ENCODE measurements at regions not wholly inside any gene's neighbourhood (a gene's known extent, or its start where the extent isn't known, plus 50 kb on each side); places are given as distances from the start of the nearest gene placed in this dataset.
A peak's percentile ranks its signal among the peaks of the same experiment; 100 is the strongest.

GRCh38 chr13:68030152-68030809, 800.1 kb upstream of the PCDH9 start:
- Histone ChIP-seq H3K4me1 (ENCODE audit: insufficient read depth, low read length) (no peaks in the 10 kb centered on the region; the same call in 1 of the 2 replicates), H3K9ac (ENCODE audit: low read depth, low read length) (no peak overlapping the region), H3K27ac (ENCODE audit: low read length) (no peak overlapping the region), H3K4me3 (ENCODE audit: low read length) (no peak overlapping the region), H3K36me3 (ENCODE audit: insufficient read depth, low read depth, low read length) (no peaks in the 10 kb centered on the region), H3K9me3 (ENCODE audit: insufficient read depth, low read depth, low read length) (no peaks in the 10 kb centered on the region), H3K27me3 (ENCODE audit: insufficient read depth, low read length) (no peaks in the 10 kb centered on the region)

- Histone ChIP-seq H3K4me3 (ENCODE audit: low read length) (no peak overlapping the region), H3K27ac (ENCODE audit: low read length) (no peak overlapping the region), H3K36me3 (ENCODE audit: insufficient read depth, low read depth, low read length) (no peaks in the 10 kb centered on the region), H3K9me3 (ENCODE audit: insufficient read depth, low read depth, low read length) (no peaks in the 10 kb centered on the region), H3K4me1 (ENCODE audit: insufficient read depth, low read length) (peaks cover 8% of the 10 kb centered on the region; the same call in 1 of the 2 replicates), H3K9ac (ENCODE audit: low read depth, low read length) (no peak overlapping the region), H3K27me3 (ENCODE audit: insufficient read depth, low read length) (no peaks in the 10 kb centered on the region)
Observed at GRCh38 chr13:68028701-68029100, 798.6 kb upstream of the PCDH9 start.

GRCh38 chr13:68027306-68027705, 797.2 kb upstream of the PCDH9 start:
- H3K4me1 ChIP-seq (ENCODE audit: insufficient read depth, low read length), result peaks cover 15% of the 10 kb centered on the region; the same call in 1 of the 2 replicates
- H3K9ac ChIP-seq (ENCODE audit: low read depth, low read length), result no peak overlapping the region
- no peaks in the 10 kb centered on the region; the same call in 1 of the 2 replicates for H3K9me3 ChIP-seq (ENCODE audit: insufficient read depth, low read depth, low read length)
- H3K27me3 ChIP-seq (ENCODE audit: insufficient read depth, low read length), result no peaks in the 10 kb centered on the region
- H3K4me3 ChIP-seq (ENCODE audit: low read length), result no peak overlapping the region
- no peaks in the 10 kb centered on the region for H3K36me3 ChIP-seq (ENCODE audit: insufficient read depth, low read depth, low read length)
- no peak overlapping the region for H3K27ac ChIP-seq (ENCODE audit: low read length)

- H3K4me1 ChIP-seq (ENCODE audit: insufficient read depth, low read length), result peaks cover 20% of the 10 kb centered on the region; the same call in 1 of the 2 replicates
- H3K27ac ChIP-seq (ENCODE audit: low read length), result no peak overlapping the region
- no peak overlapping the region for H3K4me3 ChIP-seq (ENCODE audit: low read length)
- H3K9me3 ChIP-seq (ENCODE audit: insufficient read depth, low read depth, low read length), result no peaks in the 10 kb centered on the region; the same call in 1 of the 2 replicates
- no peaks in the 10 kb centered on the region for H3K27me3 ChIP-seq (ENCODE audit: insufficient read depth, low read length)
- H3K9ac ChIP-seq (ENCODE audit: low read depth, low read length), result no peak overlapping the region
- no peaks in the 10 kb centered on the region for H3K36me3 ChIP-seq (ENCODE audit: insufficient read depth, low read depth, low read length)
Observed at GRCh38 chr13:68026077-68026476, 795.9 kb upstream of the PCDH9 start.

GRCh38 chr13:68025604-68026003, 795.5 kb upstream of the PCDH9 start:
- no peaks in the 10 kb centered on the region for H3K27me3 ChIP-seq (ENCODE audit: insufficient read depth, low read length)
- no peaks in the 10 kb centered on the region for H3K36me3 ChIP-seq (ENCODE audit: insufficient read depth, low read depth, low read length)
- H3K4me3 ChIP-seq (ENCODE audit: low read length), result no peak overlapping the region
- H3K9ac ChIP-seq (ENCODE audit: low read depth, low read length), result no peak overlapping the region
- no peak overlapping the region for H3K27ac ChIP-seq (ENCODE audit: low read length)
- no peaks in the 10 kb centered on the region; the same call in 1 of the 2 replicates for H3K9me3 ChIP-seq (ENCODE audit: insufficient read depth, low read depth, low read length)
- H3K4me1 ChIP-seq (ENCODE audit: insufficient read depth, low read length), result peaks cover 20% of the 10 kb centered on the region; the same call in 1 of the 2 replicates

GRCh38 chr13:68023838-68024581, 793.9 kb upstream of the PCDH9 start:
- Histone ChIP-seq H3K9me3 (ENCODE audit: insufficient read depth, low read depth, low read length) (no peaks in the 10 kb centered on the region; the same call in 1 of the 2 replicates), H3K4me3 (ENCODE audit: low read length) (0 out of 2 replicates have a peak overlapping the region, but pooled peaks have one; percentile 2), H3K27me3 (ENCODE audit: insufficient read depth, low read length) (no peaks in the 10 kb centered on the region), H3K9ac (ENCODE audit: low read depth, low read length) (no peak overlapping the region), H3K36me3 (ENCODE audit: insufficient read depth, low read depth, low read length) (no peaks in the 10 kb centered on the region), H3K4me1 (ENCODE audit: insufficient read depth, low read length) (peaks cover 20% of the 10 kb centered on the region; the same call in 1 of the 2 replicates), H3K27ac (ENCODE audit: low read length) (no peak overlapping the region)

GRCh38 chr13:68019901-68020300, 789.8 kb upstream of the PCDH9 start:
- Histone ChIP-seq H3K9ac (ENCODE audit: low read depth, low read length) (no peak overlapping the region), H3K4me3 (ENCODE audit: low read length) (no peak overlapping the region), H3K9me3 (ENCODE audit: insufficient read depth, low read depth, low read length) (no peaks in the 10 kb centered on the region; the same call in 1 of the 2 replicates), H3K4me1 (ENCODE audit: insufficient read depth, low read length) (peaks cover 20% of the 10 kb centered on the region; the same call in 1 of the 2 replicates), H3K27ac (ENCODE audit: low read length) (no peak overlapping the region), H3K27me3 (ENCODE audit: insufficient read depth, low read length) (no peaks in the 10 kb centered on the region), H3K36me3 (ENCODE audit: insufficient read depth, low read depth, low read length) (no peaks in the 10 kb centered on the region)

- H3K27ac ChIP-seq (ENCODE audit: low read length), result no peak overlapping the region
Observed at GRCh38 chr13:68009546-68009945, 779.4 kb upstream of the PCDH9 start.

GRCh38 chr13:68007576-68007975, 777.4 kb upstream of the PCDH9 start:
- H3K27ac ChIP-seq (ENCODE audit: low read length), result no peak overlapping the region
- no peaks in the 10 kb centered on the region; the same call in 1 of the 2 replicates for H3K9me3 ChIP-seq (ENCODE audit: insufficient read depth, low read depth, low read length)
- no peak overlapping the region for H3K4me3 ChIP-seq (ENCODE audit: low read length)
- H3K27me3 ChIP-seq (ENCODE audit: insufficient read depth, low read length), result no peaks in the 10 kb centered on the region
- H3K9ac ChIP-seq (ENCODE audit: low read depth, low read length), result no peak overlapping the region
- no peaks in the 10 kb centered on the region for H3K4me1 ChIP-seq (ENCODE audit: insufficient read depth, low read length)
- H3K36me3 ChIP-seq (ENCODE audit: insufficient read depth, low read depth, low read length), result no peaks in the 10 kb centered on the region

More at GRCh38 chr13:68009546-68009945, 779.4 kb upstream of the PCDH9 start:
- Histone ChIP-seq H3K27me3 (ENCODE audit: insufficient read depth, low read length) (no peaks in the 10 kb centered on the region), H3K4me3 (ENCODE audit: low read length) (no peak overlapping the region), H3K4me1 (ENCODE audit: insufficient read depth, low read length) (no peaks in the 10 kb centered on the region), H3K36me3 (ENCODE audit: insufficient read depth, low read depth, low read length) (no peaks in the 10 kb centered on the region), H3K9me3 (ENCODE audit: insufficient read depth, low read depth, low read length) (no peaks in the 10 kb centered on the region; the same call in 1 of the 2 replicates), H3K9ac (ENCODE audit: low read depth, low read length) (no peak overlapping the region)

- Histone ChIP-seq H3K9me3 (ENCODE audit: insufficient read depth, low read depth, low read length) (no peaks in the 10 kb centered on the region), H3K4me3 (ENCODE audit: low read length) (no peak overlapping the region), H3K27ac (ENCODE audit: low read length) (no peak overlapping the region), H3K36me3 (ENCODE audit: insufficient read depth, low read depth, low read length) (no peaks in the 10 kb centered on the region), H3K27me3 (ENCODE audit: insufficient read depth, low read length) (no peaks in the 10 kb centered on the region), H3K4me1 (ENCODE audit: insufficient read depth, low read length) (no peaks in the 10 kb centered on the region), H3K9ac (ENCODE audit: low read depth, low read length) (no peak overlapping the region)
Observed at GRCh38 chr13:67996101-67996500, 766.0 kb upstream of the PCDH9 start.

GRCh38 chr13:67990868-67991267, 760.7 kb upstream of the PCDH9 start:
- no peak overlapping the region for H3K9ac ChIP-seq (ENCODE audit: low read depth, low read length)
- no peaks in the 10 kb centered on the region for H3K27me3 ChIP-seq (ENCODE audit: insufficient read depth, low read length)
- no peaks in the 10 kb centered on the region for H3K4me1 ChIP-seq (ENCODE audit: insufficient read depth, low read length)
- no peaks in the 10 kb centered on the region for H3K36me3 ChIP-seq (ENCODE audit: insufficient read depth, low read depth, low read length)
- H3K9me3 ChIP-seq (ENCODE audit: insufficient read depth, low read depth, low read length), result no peaks in the 10 kb centered on the region
- H3K27ac ChIP-seq (ENCODE audit: low read length), result no peak overlapping the region
- H3K4me3 ChIP-seq (ENCODE audit: low read length), result no peak overlapping the region

- H3K9me3 ChIP-seq (ENCODE audit: insufficient read depth, low read depth, low read length), result peaks cover 3% of the 10 kb centered on the region; the same call in 1 of the 2 replicates
- no peaks in the 10 kb centered on the region for H3K4me1 ChIP-seq (ENCODE audit: insufficient read depth, low read length)
- H3K9ac ChIP-seq (ENCODE audit: low read depth, low read length), result no peak overlapping the region
- H3K27ac ChIP-seq (ENCODE audit: low read length), result no peak overlapping the region
- no peak overlapping the region for H3K4me3 ChIP-seq (ENCODE audit: low read length)
- H3K27me3 ChIP-seq (ENCODE audit: insufficient read depth, low read length), result no peaks in the 10 kb centered on the region
- H3K36me3 ChIP-seq (ENCODE audit: insufficient read depth, low read depth, low read length), result no peaks in the 10 kb centered on the region
Observed at GRCh38 chr13:67986234-67986633, 756.1 kb upstream of the PCDH9 start.
